Smooth muscle cell (in vitro differentiated cells): ENCODE measurements at regions not wholly inside any gene's neighbourhood (a gene's known extent, or its start where the extent isn't known, plus 50 kb on each side); places are given as distances from the start of the nearest gene placed in this dataset.
A peak's percentile ranks its signal among the peaks of the same experiment; 100 is the strongest.

Source experiments
- DNase-seq: peaks from one replicate; lab custom pipeline; 2025; ENCODE audit not compliant: unreplicated experiment; lab: John Stamatoyannopoulos, UW
- H2AFZ ChIP-seq: fragments of 200-600 bp; sonication (generic); 2 replicates; pipeline ENCODE4 v1.6.0; 2016; ENCODE audit warnings: antibody characterized with exemption, low read depth, mild to moderate bottlenecking
- H3F3A ChIP-seq: fragments of 200-600 bp; sonication (generic); 2 replicates; pipeline ENCODE4 v1.6.0; 2017; ENCODE audit warnings: antibody characterized with exemption, low read depth
- H3K27ac ChIP-seq: fragments of 200-600 bp; sonication (generic); 2 replicates; pipeline ENCODE4 v1.5.1; 2016; ENCODE audit warnings: low read depth, mild to moderate bottlenecking
- H3K27me3 ChIP-seq: fragments of 200-600 bp; sonication (generic); 2 replicates; pipeline ENCODE4 v1.6.1; 2016; ENCODE audit warnings: low read depth, mild to moderate bottlenecking
- H3K36me3 ChIP-seq: fragments of 200-600 bp; sonication (generic); 2 replicates; pipeline ENCODE4 v1.5.1; 2016; ENCODE audit warnings: low read depth
- H3K4me1 ChIP-seq: fragments of 200-600 bp; sonication (generic); 2 replicates; pipeline ENCODE4 v1.5.1; 2016; ENCODE audit warnings: low read depth
- H3K4me2 ChIP-seq: fragments of 200-600 bp; sonication (generic); 2 replicates; pipeline ENCODE4 v1.6.0; 2016; ENCODE audit warnings: mild to moderate bottlenecking
- H3K4me3 ChIP-seq: fragments of 200-600 bp; sonication (generic); 2 replicates; pipeline ENCODE4 v1.5.1; 2016; ENCODE audit warnings: mild to moderate bottlenecking
- H3K79me2 ChIP-seq: fragments of 200-600 bp; sonication (generic); 2 replicates; pipeline ENCODE4 v1.6.0; 2016; ENCODE audit warnings: low read depth, mild to moderate bottlenecking
- H3K9ac ChIP-seq: fragments of 200-600 bp; sonication (generic); 2 replicates; pipeline ENCODE4 v1.6.0; 2016; ENCODE audit warnings: low read depth
- H3K9me3 ChIP-seq: fragments of 200-600 bp; sonication (generic); replicated peaks from 2 replicates; pipeline ENCODE4 v1.5.1; 2016; ENCODE audit warnings: low read depth
- H4K20me1 ChIP-seq: fragments of 200-600 bp; sonication (generic); 2 replicates; pipeline ENCODE4 v1.6.0; 2016; ENCODE audit warnings: low read depth
- whole genome bisulfite sequencing: methylation state at CpG from one replicate; pipeline ENCODE4 v1.1.7; 2016; ENCODE audit warnings: low lambda C conversion rate; 5-methylcytosine and 5-hydroxymethylcytosine counted together
- TF ChIP-seq, protein P1 (sequence below): fragments of 200-600 bp; sonication (generic); IDR thresholded peaks from 2 replicates; pipeline ENCODE4 v1.5.1; 2017; ENCODE audit warnings: borderline replicate concordance, mild to moderate bottlenecking, antibody characterized with exemption; ENCODE audit not compliant: insufficient read depth, poor library complexity, severe bottlenecking

- no peak for DNase-seq
- TF ChIP-seq, protein P1, sequence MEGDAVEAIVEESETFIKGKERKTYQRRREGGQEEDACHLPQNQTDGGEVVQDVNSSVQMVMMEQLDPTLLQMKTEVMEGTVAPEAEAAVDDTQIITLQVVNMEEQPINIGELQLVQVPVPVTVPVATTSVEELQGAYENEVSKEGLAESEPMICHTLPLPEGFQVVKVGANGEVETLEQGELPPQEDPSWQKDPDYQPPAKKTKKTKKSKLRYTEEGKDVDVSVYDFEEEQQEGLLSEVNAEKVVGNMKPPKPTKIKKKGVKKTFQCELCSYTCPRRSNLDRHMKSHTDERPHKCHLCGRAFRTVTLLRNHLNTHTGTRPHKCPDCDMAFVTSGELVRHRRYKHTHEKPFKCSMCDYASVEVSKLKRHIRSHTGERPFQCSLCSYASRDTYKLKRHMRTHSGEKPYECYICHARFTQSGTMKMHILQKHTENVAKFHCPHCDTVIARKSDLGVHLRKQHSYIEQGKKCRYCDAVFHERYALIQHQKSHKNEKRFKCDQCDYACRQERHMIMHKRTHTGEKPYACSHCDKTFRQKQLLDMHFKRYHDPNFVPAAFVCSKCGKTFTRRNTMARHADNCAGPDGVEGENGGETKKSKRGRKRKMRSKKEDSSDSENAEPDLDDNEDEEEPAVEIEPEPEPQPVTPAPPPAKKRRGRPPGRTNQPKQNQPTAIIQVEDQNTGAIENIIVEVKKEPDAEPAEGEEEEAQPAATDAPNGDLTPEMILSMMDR: no peak
- Histone ChIP-seq H3K27ac (no peak overlapping the region), H3K27me3 (no peaks in the 10 kb centered on the region), H3K36me3 (no peaks in the 10 kb centered on the region), H3K4me3 (no peak overlapping the region), H2AFZ (no peak overlapping the region), H3K9me3 (peaks cover 24% of the 10 kb centered on the region), H3K79me2 (no peaks in the 10 kb centered on the region), H3F3A (no peaks in the 10 kb centered on the region), H3K4me1 (no peaks in the 10 kb centered on the region), H3K9ac (no peak overlapping the region), H4K20me1 (no peaks in the 10 kb centered on the region), H3K4me2 (no peak overlapping the region)
- WGBS: 91% methylated on average over 1 of the region's 1 CpG
Measured at GRCh38 chr7:119167431-119167830, 942.9 kb downstream of the ANKRD7 start.

DNA sequence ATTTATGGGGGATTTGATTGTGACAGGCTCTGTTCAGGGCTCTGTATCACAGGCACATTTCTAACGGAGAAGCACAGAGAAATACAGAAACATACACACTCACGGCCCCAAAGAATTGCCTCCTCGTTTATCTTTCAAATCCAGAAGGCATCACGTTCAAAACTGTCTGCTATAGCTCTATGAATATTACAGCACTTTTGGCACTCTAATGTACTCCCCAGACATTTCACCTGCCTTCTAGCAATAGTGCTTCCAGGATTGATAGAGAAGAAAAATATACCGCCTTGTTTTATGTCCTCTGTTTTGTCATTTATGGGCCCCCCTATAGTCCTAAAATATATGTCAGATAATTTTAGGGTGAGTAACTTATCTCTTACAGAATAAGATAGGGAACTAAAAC lies 947.5 kb downstream of the ANKRD7 start:
- Histone ChIP-seq H3K4me1 (no peaks in the 10 kb centered on the region), H3K4me2 (no peak overlapping the region), H4K20me1 (no peaks in the 10 kb centered on the region), H3K9ac (no peak overlapping the region), H2AFZ (no peak overlapping the region), H3K4me3 (no peak overlapping the region), H3K79me2 (no peaks in the 10 kb centered on the region), H3K27me3 (no peaks in the 10 kb centered on the region), H3F3A (no peaks in the 10 kb centered on the region), H3K36me3 (no peaks in the 10 kb centered on the region), H3K27ac (no peak overlapping the region), H3K9me3 (peaks cover 10% of the 10 kb centered on the region)
- TF ChIP-seq, protein P1: no peak
- 67% methylated on average over 5 of the region's 5 CpGs for WGBS
- no peak for DNase-seq

GRCh38 chr7:119175911-119176627 lies 951.6 kb downstream of the ANKRD7 start:
- TF ChIP-seq, protein P1: peak; percentile 83
- H4K20me1 ChIP-seq: no peaks in the 10 kb centered on the region
- peak overlapping the region; percentile 65 for H3K4me2 ChIP-seq
- H3K36me3 ChIP-seq: no peaks in the 10 kb centered on the region
- H3K27me3 ChIP-seq: no peaks in the 10 kb centered on the region
- H3K4me3 ChIP-seq: no peak overlapping the region
- H3K9me3 ChIP-seq: no peaks in the 10 kb centered on the region
- no peak overlapping the region for H3K27ac ChIP-seq
- no peaks in the 10 kb centered on the region for H3K79me2 ChIP-seq
- peak overlapping the region; percentile 65 for H2AFZ ChIP-seq
- WGBS: 10% methylated on average over 6 of the region's 6 CpGs
- no peaks in the 10 kb centered on the region for H3F3A ChIP-seq
- DNase-seq: no peak
- no peaks in the 10 kb centered on the region for H3K4me1 ChIP-seq
- H3K9ac ChIP-seq: no peak overlapping the region

GRCh38 chr7:119177863-119178262 lies 953.4 kb downstream of the ANKRD7 start:
- H3K4me3 ChIP-seq: no peak overlapping the region
- H3K27me3 ChIP-seq: no peaks in the 10 kb centered on the region
- H4K20me1 ChIP-seq: no peaks in the 10 kb centered on the region
- no peak overlapping the region for H2AFZ ChIP-seq
- H3K79me2 ChIP-seq: no peaks in the 10 kb centered on the region
- no peaks in the 10 kb centered on the region for H3K36me3 ChIP-seq
- no peak overlapping the region for H3K9ac ChIP-seq
- no peak overlapping the region for H3K4me2 ChIP-seq
- TF ChIP-seq, protein P1: no peak
- no peaks in the 10 kb centered on the region for H3K9me3 ChIP-seq
- H3K27ac ChIP-seq: no peak overlapping the region
- H3K4me1 ChIP-seq: no peaks in the 10 kb centered on the region
- DNase-seq: no peak
- no peaks in the 10 kb centered on the region for H3F3A ChIP-seq
